Mucosa of descending colon (tissue), 3 donors: ENCODE measurements at regions not wholly inside any gene's neighbourhood (a gene's known extent, or its start where the extent isn't known, plus 50 kb on each side); places are given as distances from the start of the nearest gene placed in this dataset.

Experiments used
- ATAC-seq: fragments of 200-7000 bp; cut with Tn5 transposase; one replicate; pipeline ENCODE4 v1.9.1; 2020; ENCODE audit warnings: mild to moderate bottlenecking, moderate library complexity
- DNase-seq, 3 donors: peaks; one replicate each; pipeline ENCODE4 v3.0.0-alpha.2; 2020
- H3K36me3 ChIP-seq: fragments of 200-600 bp; one replicate; pipeline ENCODE4 v1.8.0; 2021; ENCODE audit warnings: low read depth, mild to moderate bottlenecking
- H3K4me1 ChIP-seq: fragments of 200-600 bp; one replicate; pipeline ENCODE4 v1.8.0; 2021; ENCODE audit warnings: low read depth, mild to moderate bottlenecking
- H3K4me3 ChIP-seq: fragments of 200-600 bp; one replicate; pipeline ENCODE4 v1.8.0; 2021; ENCODE audit warnings: mild to moderate bottlenecking
- H3K9me3 ChIP-seq: fragments of 200-600 bp; one replicate; pipeline ENCODE4 v1.8.0; 2021; ENCODE audit warnings: mild to moderate bottlenecking
- CTCF ChIP-seq: fragments of 200-600 bp; IDR thresholded peaks from one replicate; pipeline ENCODE4 v1.8.0; 2022; ENCODE audit warnings: antibody characterized with exemption, mild to moderate bottlenecking
- intact Hi-C, 2 donors: fragments of 100-400 bp; cut with DNase I in 1 of 2; cut with micrococcal nuclease in 1 of 2; formaldehyde crosslinking; loops; one replicate each; pipeline versions ENCODE4 v1.11.0 to v1.11.1; 2022; cut with DNase I, micrococcal nuclease
- donor health status: DM: no; HTN: no; CAD: no; lungs with moderate emphysema.
- donor health status: DM: no; HTN: no; CAD: no.
- donor health status: DM: no; HTN: yes; CAD: no.

- DNase-seq, result no peak
- ATAC-seq, result no peak
- intact Hi-C loops, result no loop called here
- Histone ChIP-seq H3K9me3 (no peaks in the 10 kb centered on the region), H3K36me3 (no peaks in the 10 kb centered on the region), H3K4me3 (no peak overlapping the region), H3K4me1 (no peaks in the 10 kb centered on the region)
- no peak for TF ChIP-seq CTCF
Measured at GRCh38 chr5:90294604-90295003, 115.0 kb downstream of the CETN3 start.

GRCh38 chr5:90293931-90294330, 115.6 kb downstream of the CETN3 start:
- no peak for ATAC-seq
- intact Hi-C loops, result no loop called here
- TF ChIP-seq CTCF, result no peak

GRCh38 chr5:90290648-90291047, 118.9 kb downstream of the CETN3 start:
- no peak overlapping the region for H3K4me3 ChIP-seq
- no peak for ATAC-seq

More at GRCh38 chr5:90293931-90294330, 115.6 kb downstream of the CETN3 start:
- Histone ChIP-seq H3K4me1 (no peaks in the 10 kb centered on the region), H3K36me3 (no peaks in the 10 kb centered on the region), H3K9me3 (no peaks in the 10 kb centered on the region), H3K4me3 (no peak overlapping the region)
- no peak for DNase-seq

GRCh38 chr5:90289837-90290236, 119.7 kb downstream of the CETN3 start:
- Histone ChIP-seq H3K9me3 (no peaks in the 10 kb centered on the region), H3K4me3 (no peak overlapping the region), H3K36me3 (no peaks in the 10 kb centered on the region), H3K4me1 (no peaks in the 10 kb centered on the region)
- intact Hi-C loops, result no loop called here
- DNase-seq (peak in 1 of 3 donors; percentile 4), ATAC-seq (no peak)
- no peak for TF ChIP-seq CTCF

More at GRCh38 chr5:90290648-90291047, 118.9 kb downstream of the CETN3 start:
- Histone ChIP-seq H3K9me3 (no peaks in the 10 kb centered on the region), H3K36me3 (no peaks in the 10 kb centered on the region), H3K4me1 (no peaks in the 10 kb centered on the region)
- DNase-seq, result no peak
- TF ChIP-seq CTCF, result no peak
- intact Hi-C loops, result no loop called here

- Histone ChIP-seq H3K36me3 (no peaks in the 10 kb centered on the region), H3K9me3 (no peaks in the 10 kb centered on the region), H3K4me1 (no peaks in the 10 kb centered on the region), H3K4me3 (no peak overlapping the region)
- no peak for TF ChIP-seq CTCF
- ATAC-seq, result no peak
- intact Hi-C loops, result no loop called here
- no peak for DNase-seq
Measured at GRCh38 chr5:90287036-90287435, 122.5 kb downstream of the CETN3 start.

- intact Hi-C loops, result no loop called here
- Histone ChIP-seq H3K9me3 (no peaks in the 10 kb centered on the region), H3K4me3 (no peak overlapping the region), H3K4me1 (no peaks in the 10 kb centered on the region), H3K36me3 (no peaks in the 10 kb centered on the region)
- ATAC-seq, result no peak
- no peak for TF ChIP-seq CTCF
- no peak for DNase-seq
Measured at GRCh38 chr5:90285581-90285980, 124.0 kb downstream of the CETN3 start.
